HepG2 (cell line): ENCODE measurements at regions not wholly inside any gene's neighbourhood (a gene's known extent, or its start where the extent isn't known, plus 50 kb on each side); places are given as distances from the start of the nearest gene placed in this dataset.

ENCODE experiments used
- ATAC-seq: fragments of 200-7000 bp; cut with Tn5 transposase; 3 replicates; pipeline ENCODE4 v1.9.1; 2020; ENCODE audit warnings: mild to moderate bottlenecking, moderate library complexity
- BruUV-seq: library from RNA; stranded (reverse); fragments of 400-500 nt; replicated peaks from 2 replicates; lab custom pipeline; 2021; lab: Mats Ljungman, UMichigan
- CTCF ChIA-PET: fragments of 300-600 bp; formaldehyde crosslinking; extraction: SDS; loops from one replicate; lab custom pipeline; 2021; ENCODE audit warnings: low total read pairs, inconsistent platforms, low intra/inter-chr PET ratio; lab: Yijun Ruan, JAX
- POLR2A ChIA-PET: fragments of 350-600 bp; sonication (Branson Sonifier 250); formaldehyde crosslinking; loops from one replicate; lab custom pipeline; 2020; ENCODE audit warnings: antibody characterized with exemption, inconsistent platforms; lab: Yijun Ruan, JAX
- DNase-seq: peaks from one replicate; pipeline ENCODE4 v3.0.0-alpha.2; 2015; ENCODE audit warnings: low spot score
- FAIRE-seq: peaks from 3 replicates; lab custom pipeline; 2011; peaks lifted over from hg19 to GRCh38; lab: Jason Lieb, UNC
- H2AFZ ChIP-seq: one replicate; pipeline ENCODE4 v1.6.1; 2011; ENCODE audit warnings: low read length, inconsistent platforms
- H3K27ac ChIP-seq: fragments of 300-600 bp; 3 replicates; pipeline ENCODE4 v1.8.0; 2011; ENCODE audit warnings: mixed run types, mild to moderate bottlenecking, mixed read lengths, low read length, inconsistent platforms; ENCODE audit not compliant: insufficient read depth; ENCODE audit errors: extremely low read length
- H3K27me3 ChIP-seq, 2 experiments: fragments of 200-600 bp in 1 of 2; 2 replicates in 1 of 2; 3 replicates in 1 of 2; pipeline versions ENCODE4 v1.6.0 to v1.8.0; 2011; ENCODE audit warnings: low read length in 2 of 2, mild to moderate bottlenecking in 2 of 2, moderate library complexity in 2 of 2, inconsistent platforms in 1 of 2; ENCODE audit not compliant: insufficient read depth in 2 of 2, control insufficient read depth in 1 of 2
- H3K36me3 ChIP-seq, 2 experiments: fragments of 200-600 bp in 1 of 2; replicated peaks in 1 of 2; 2 replicates in 1 of 2; 3 replicates in 1 of 2; pipeline versions ENCODE4 v1.5.1 to v1.8.0; 2011; ENCODE audit warnings: low read length in 2 of 2, inconsistent platforms in 1 of 2; ENCODE audit not compliant: insufficient read depth in 2 of 2, control insufficient read depth in 1 of 2
- H3K4me1 ChIP-seq: 2 replicates; pipeline ENCODE4 v1.5.1; 2012; ENCODE audit warnings: low read length, inconsistent platforms; ENCODE audit not compliant: insufficient read depth
- H3K4me2 ChIP-seq: 2 replicates; pipeline ENCODE4 v1.6.0; 2011; ENCODE audit warnings: low read depth, low read length, inconsistent platforms
- H3K4me3 ChIP-seq, 3 experiments: fragments of 200-600 bp in 1 of 3; sonication (generic), shearing (Covaris generic) in 1 of 3; replicated peaks in 1 of 3; 2 replicates each; pipeline ENCODE4 v1.5.1; 2011 to 2016; ENCODE audit warnings: low read length in 3 of 3, inconsistent platforms in 2 of 3, low read depth in 2 of 3, mild to moderate bottlenecking in 2 of 3, control low read depth in 1 of 3, mixed read lengths in 1 of 3; ENCODE audit not compliant: insufficient read depth in 1 of 3
- H3K79me2 ChIP-seq: one replicate; pipeline ENCODE4 v1.6.1; 2011; ENCODE audit warnings: low read length, inconsistent platforms; ENCODE audit not compliant: insufficient read depth
- H3K9ac ChIP-seq: 2 replicates; pipeline ENCODE4 v1.6.0; 2011; ENCODE audit warnings: mild to moderate bottlenecking, low read depth, low read length, inconsistent platforms; ENCODE audit not compliant: insufficient read depth
- H3K9me3 ChIP-seq: 2 replicates; pipeline ENCODE4 v1.5.1; 2012; ENCODE audit warnings: mild to moderate bottlenecking, low read length
- H4K20me1 ChIP-seq: 2 replicates; pipeline ENCODE4 v1.6.0; 2011; ENCODE audit warnings: inconsistent platforms, mild to moderate bottlenecking, low read length, moderate library complexity; ENCODE audit not compliant: insufficient read depth
- FOSL2 ChIP-seq: sonication (generic); formaldehyde crosslinking; IDR thresholded peaks from 2 replicates; pipeline ENCODE4 v1.4.0; 2020; ENCODE audit warnings: missing genetic modification reagents
- HOXA7 ChIP-seq: sonication (generic); formaldehyde crosslinking; IDR thresholded peaks from 2 replicates; pipeline ENCODE4 v1.8.1; 2022; ENCODE audit warnings: mild to moderate bottlenecking, missing genetic modification reagents, moderate library complexity
- KDM5B ChIP-seq: sonication (generic); formaldehyde crosslinking; IDR thresholded peaks from 2 replicates; pipeline ENCODE4 v1.4.0; 2020; ENCODE audit warnings: missing genetic modification reagents, mild to moderate bottlenecking, borderline replicate concordance
- LCORL ChIP-seq, 2 experiments: fragments of 450-650 bp in 1 of 2; sonication (generic) in 1 of 2; formaldehyde crosslinking in 1 of 2; IDR thresholded peaks; 2 replicates each; pipeline versions ENCODE4 v1.5.0 to v1.6.1; 2017 to 2020; ENCODE audit warnings: antibody characterized with exemption in 1 of 2, missing genetic modification reagents in 1 of 2
- LRRFIP1 ChIP-seq: sonication (generic); formaldehyde crosslinking; conservative IDR thresholded peaks from 2 replicates; pipeline ENCODE4 v1.4.0; 2020; ENCODE audit warnings: missing genetic modification reagents
- MLLT10 ChIP-seq: sonication (generic); formaldehyde crosslinking; IDR thresholded peaks from 2 replicates; pipeline ENCODE4 v1.4.0; 2020; ENCODE audit warnings: missing genetic modification reagents
- NR2F6 ChIP-seq, 2 experiments: IDR thresholded peaks; 2 replicates each; pipeline ENCODE4 v1.6.1; 2016; ENCODE audit warnings: antibody characterized with exemption in 1 of 2, mild to moderate bottlenecking in 1 of 2
- POLR2AphosphoS2 ChIP-seq: IDR thresholded peaks from 2 replicates; pipeline ENCODE4 v1.6.1; 2011; ENCODE audit warnings: low read depth, low read length, improper control_type of control experiment
- ZNF674 ChIP-seq: sonication (generic); formaldehyde crosslinking; IDR thresholded peaks from 2 replicates; pipeline ENCODE4 v1.5.0; 2020; ENCODE audit warnings: low read depth, mild to moderate bottlenecking, missing genetic modification reagents
- WGBS: methylation state at CpG from one replicate; pipeline ENCODE4 v1.1.6; 2017; ENCODE audit warnings: low lambda C conversion rate; 5-methylcytosine and 5-hydroxymethylcytosine counted together
- in situ Hi-C: cut with HindIII; loops from 2 replicates; pipeline ENCODE4 v1.10.0; 2017; ENCODE audit warnings: low pct_unique_long_range_greater_than_20kb; ENCODE audit not compliant: extremely low pct_ligation_motif_present
- intact Hi-C: fragments of 100-400 bp; cut with micrococcal nuclease; formaldehyde crosslinking; loops from one replicate; pipeline ENCODE4 v1.10.0; 2022; ENCODE audit not compliant: unreplicated experiment
- TF ChIP-seq, protein P1 (sequence below): sonication (generic); formaldehyde crosslinking; IDR thresholded peaks from 2 replicates; pipeline ENCODE4 v1.5.1; 2020; ENCODE audit warnings: mild to moderate bottlenecking, missing genetic modification reagents
- TF ChIP-seq, protein P2 (sequence below), 2 experiments: sonication (generic) in 1 of 2; formaldehyde crosslinking in 1 of 2; IDR thresholded peaks; 2 replicates each; pipeline versions ENCODE4 v1.5.1 to v1.6.1; 2011 to 2020; ENCODE audit warnings: borderline replicate concordance in 1 of 2, low read depth in 1 of 2, low read length in 1 of 2, mild to moderate bottlenecking in 1 of 2, missing genetic modification reagents in 1 of 2, moderate library complexity in 1 of 2

GRCh38 chr21:38915546-38915945 lies 109.8 kb downstream of the ETS2 start:
- no peak for ATAC-seq
- Histone ChIP-seq H3K9me3 (no peaks in the 10 kb centered on the region), H3K9ac (peak overlapping the region; percentile 22; the same call in 1 of the 2 replicates), H3K27me3 (no peaks in the 10 kb centered on the region; a peak in 1 of 5 replicates), H3K27ac (peak overlapping the region; percentile 91), H3K4me2 (peak overlapping the region; percentile 56; the same call in 1 of the 2 replicates), H2AFZ (no peak overlapping the region), H3K4me1 (peaks cover 85% of the 10 kb centered on the region), H3K4me3 (no peak overlapping the region), H3K79me2 (no peaks in the 10 kb centered on the region), H3K36me3 (no peaks in the 10 kb centered on the region), H4K20me1 (no peaks in the 10 kb centered on the region)
- in situ Hi-C loops (no loop called here), intact Hi-C loops (loop anchor here (5.0 kb wide), 3 partner anchors 52 to 117 kb away; no protein-coding TSS in a partner anchor)
- ChIA-PET POLR2A (interaction anchor here (1.0 to 2.0 kb wide), 3 partner anchors 43 to 91 kb away, joined by 3 to 10 read pairs (median 3); no protein-coding TSS in a partner anchor), CTCF (no interaction called here)
- 86% methylated on average over 4 of the region's 4 CpGs for WGBS
- no peak for FAIRE-seq
- no peak for DNase-seq
- no peak for TF ChIP-seq MLLT10 (CRISPR knock-in tag)
- no peak for TF ChIP-seq HOXA7 (CRISPR knock-in tag)
- TF ChIP-seq KDM5B: no peak
- TF ChIP-seq ZNF674 (CRISPR knock-in tag): no peak
- no peak for TF ChIP-seq LCORL (IDR thresholded peaks at IDR 0.05)
- no peak for TF ChIP-seq LCORL (CRISPR knock-in tag; IDR thresholded peaks at IDR 0.05)
- TF ChIP-seq FOSL2 (CRISPR knock-in tag): no peak
- no peak for TF ChIP-seq NR2F6 (IDR thresholded peaks at IDR 0.05)
- TF ChIP-seq NR2F6 (CRISPR knock-in tag; IDR thresholded peaks at IDR 0.05): no peak
- TF ChIP-seq, protein P1, sequence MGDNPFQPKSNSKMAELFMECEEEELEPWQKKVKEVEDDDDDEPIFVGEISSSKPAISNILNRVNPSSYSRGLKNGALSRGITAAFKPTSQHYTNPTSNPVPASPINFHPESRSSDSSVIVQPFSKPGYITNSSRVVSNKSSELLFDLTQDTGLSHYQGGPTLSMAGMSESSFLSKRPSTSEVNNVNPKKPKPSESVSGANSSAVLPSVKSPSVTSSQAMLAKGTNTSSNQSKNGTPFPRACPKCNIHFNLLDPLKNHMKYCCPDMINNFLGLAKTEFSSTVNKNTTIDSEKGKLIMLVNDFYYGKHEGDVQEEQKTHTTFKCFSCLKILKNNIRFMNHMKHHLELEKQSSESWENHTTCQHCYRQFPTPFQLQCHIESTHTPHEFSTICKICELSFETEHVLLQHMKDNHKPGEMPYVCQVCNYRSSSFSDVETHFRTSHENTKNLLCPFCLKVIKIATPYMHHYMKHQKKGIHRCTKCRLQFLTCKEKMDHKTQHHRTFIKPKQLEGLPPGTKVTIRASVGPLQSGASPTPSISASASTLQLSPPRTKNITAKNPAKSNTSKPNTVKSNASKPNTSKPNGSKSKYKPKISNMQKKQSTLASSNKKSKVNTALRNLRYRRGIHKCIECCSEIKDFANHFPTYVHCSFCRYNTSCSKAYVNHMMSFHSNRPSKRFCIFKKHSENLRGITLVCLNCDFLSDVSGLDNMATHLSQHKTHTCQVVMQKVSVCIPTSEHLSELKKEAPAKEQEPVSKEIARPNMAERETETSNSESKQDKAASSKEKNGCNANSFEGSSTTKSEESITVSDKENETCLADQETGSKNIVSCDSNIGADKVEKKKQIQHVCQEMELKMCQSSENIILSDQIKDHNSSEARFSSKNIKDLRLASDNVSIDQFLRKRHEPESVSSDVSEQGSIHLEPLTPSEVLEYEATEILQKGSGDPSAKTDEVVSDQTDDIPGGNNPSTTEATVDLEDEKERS (CRISPR knock-in tag): no peak
- no peak for TF ChIP-seq LRRFIP1 (CRISPR knock-in tag)
- no peak for TF ChIP-seq POLR2AphosphoS2
- TF ChIP-seq, protein P2, sequence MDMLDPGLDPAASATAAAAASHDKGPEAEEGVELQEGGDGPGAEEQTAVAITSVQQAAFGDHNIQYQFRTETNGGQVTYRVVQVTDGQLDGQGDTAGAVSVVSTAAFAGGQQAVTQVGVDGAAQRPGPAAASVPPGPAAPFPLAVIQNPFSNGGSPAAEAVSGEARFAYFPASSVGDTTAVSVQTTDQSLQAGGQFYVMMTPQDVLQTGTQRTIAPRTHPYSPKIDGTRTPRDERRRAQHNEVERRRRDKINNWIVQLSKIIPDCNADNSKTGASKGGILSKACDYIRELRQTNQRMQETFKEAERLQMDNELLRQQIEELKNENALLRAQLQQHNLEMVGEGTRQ (IDR thresholded peaks at IDR 0.05; ENCODE audit: low read depth, low read length): no peak
- TF ChIP-seq, protein P2 (CRISPR knock-in tag; IDR thresholded peaks at IDR 0.05; ENCODE audit: borderline replicate concordance): no peak
- BruUV-seq: no TSS peak
